CD4-positive, alpha-beta memory T cell (primary cell): ENCODE measurements at regions not wholly inside any gene's neighbourhood (a gene's known extent, or its start where the extent isn't known, plus 50 kb on each side); places are given as distances from the start of the nearest gene placed in this dataset.

ENCODE experiments used
- CTCF ChIA-PET: fragments of 350-600 bp; sonication (Branson Sonifier 250); formaldehyde crosslinking; loops from one replicate; lab custom pipeline; 2021; ENCODE audit warnings: inconsistent platforms; ENCODE audit not compliant: partially characterized antibody; lab: Charles Lee
- POLR2A ChIA-PET: fragments of 350-600 bp; sonication (Branson Sonifier 250); formaldehyde crosslinking; loops from one replicate; lab custom pipeline; 2021; ENCODE audit not compliant: partially characterized antibody; lab: Charles Lee
- DNase-seq, 5 donors: peaks; one replicate each; pipeline versions ENCODE4 v3.0.0 to v3.0.0-alpha.2; 2020 to 2022; ENCODE audit warnings: mixed read lengths in 1 of 5
- H3K27ac ChIP-seq: one replicate; pipeline ENCODE4 v1.7.0; 2013; ENCODE audit warnings: low read depth, low read length
- H3K27me3 ChIP-seq: 2 replicates; pipeline ENCODE4 v1.7.0; 2013; ENCODE audit warnings: mild to moderate bottlenecking, low read length, moderate library complexity; ENCODE audit not compliant: insufficient read depth
- H3K36me3 ChIP-seq: 2 replicates; pipeline ENCODE4 v1.7.0; 2013; ENCODE audit warnings: mild to moderate bottlenecking, low read length, moderate library complexity; ENCODE audit not compliant: insufficient read depth
- H3K4me1 ChIP-seq: 2 replicates; pipeline ENCODE4 v1.7.0; 2013; ENCODE audit warnings: mild to moderate bottlenecking, low read length, moderate library complexity; ENCODE audit not compliant: insufficient read depth
- H3K4me3 ChIP-seq, 2 donors: one replicate each; pipeline ENCODE4 v1.7.0; 2013; ENCODE audit warnings: low read length in 2 of 2, mild to moderate bottlenecking in 1 of 2
- H3K9me3 ChIP-seq, 2 donors: one replicate each; pipeline ENCODE4 v1.7.0; 2013; ENCODE audit warnings: low read length in 2 of 2, control low read depth in 1 of 2; ENCODE audit not compliant: control insufficient read depth in 1 of 2
- H3K27ac Mint-ChIP-seq, 7 donors: one replicate each; pipeline ENCODE4 v1.8.0; 2020 to 2021; ENCODE audit warnings: mixed read lengths in 7 of 7, mild to moderate bottlenecking in 6 of 7, inconsistent platforms in 3 of 7, moderate library complexity in 3 of 7
- H3K27me3 Mint-ChIP-seq, 2 donors: one replicate each; pipeline ENCODE4 v1.8.0; 2020 to 2021; ENCODE audit warnings: mixed read lengths in 2 of 2
- H3K36me3 Mint-ChIP-seq, 2 donors: one replicate each; pipeline ENCODE4 v1.8.0; 2020 to 2021; ENCODE audit warnings: mixed read lengths in 2 of 2, inconsistent platforms in 1 of 2, mild to moderate bottlenecking in 1 of 2
- H3K4me1 Mint-ChIP-seq, 4 donors: one replicate each; pipeline ENCODE4 v1.8.0; 2020 to 2021; ENCODE audit warnings: mixed read lengths in 4 of 4, mild to moderate bottlenecking in 1 of 4
- H3K4me3 Mint-ChIP-seq, 8 donors: one replicate each; pipeline ENCODE4 v1.8.0; 2020 to 2021; ENCODE audit warnings: mixed read lengths in 8 of 8, mild to moderate bottlenecking in 7 of 8, moderate library complexity in 6 of 8, inconsistent platforms in 3 of 8
- H3K9me3 Mint-ChIP-seq, 8 donors: one replicate each; pipeline ENCODE4 v1.8.0; 2020 to 2021; ENCODE audit warnings: mixed read lengths in 8 of 8, mild to moderate bottlenecking in 5 of 8, inconsistent platforms in 3 of 8, moderate library complexity in 1 of 8
- intact Hi-C: fragments of 100-400 bp; cut with micrococcal nuclease; formaldehyde crosslinking; loops from one replicate; pipeline ENCODE4 v1.15.1; 2023

DNA sequence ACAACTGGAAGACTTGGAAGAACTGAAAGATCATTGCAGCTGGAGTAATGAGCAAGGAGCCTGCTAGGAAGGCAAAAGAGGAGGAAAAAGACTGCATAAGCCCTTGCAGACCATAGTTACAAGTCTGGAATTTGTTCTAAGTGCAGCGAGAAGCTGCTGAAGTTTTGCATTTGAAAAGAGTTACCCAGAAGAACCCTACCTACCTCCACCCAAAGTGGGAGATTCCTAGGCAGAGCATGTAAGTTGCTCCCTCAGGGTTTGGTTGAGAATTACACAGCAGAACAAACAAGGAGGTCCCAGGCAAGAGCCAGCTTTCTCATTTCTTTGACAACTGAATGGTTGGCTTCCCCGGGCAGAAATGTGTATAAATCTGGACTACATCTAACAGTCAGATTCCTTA is 118.7 kb upstream of the NUDT7 start:
- Mint-ChIP-seq H3K4me3 (no peak overlapping the region), H3K27me3 (peaks cover 2 to 6% of the 10 kb centered on the region in 2 donors), H3K9me3 (peaks cover 0 to 2% (median 0%) of the 10 kb centered on the region in 8 donors), H3K4me1 (no peaks in the 10 kb centered on the region), H3K36me3 (no peaks in the 10 kb centered on the region), H3K27ac (no peak overlapping the region)
- ChIA-PET POLR2A (no interaction called here), CTCF (interaction anchor here (2.2 kb wide), 1 partner anchor 19 kb away, joined by 7 read pairs; no protein-coding TSS in a partner anchor)
- Histone ChIP-seq H3K4me1 (no peaks in the 10 kb centered on the region), H3K36me3 (no peaks in the 10 kb centered on the region), H3K9me3 (no peaks in the 10 kb centered on the region), H3K4me3 (no peak overlapping the region), H3K27ac (no peak overlapping the region), H3K27me3 (no peaks in the 10 kb centered on the region)
- intact Hi-C loops: no loop called here
- no peak for DNase-seq

DNA sequence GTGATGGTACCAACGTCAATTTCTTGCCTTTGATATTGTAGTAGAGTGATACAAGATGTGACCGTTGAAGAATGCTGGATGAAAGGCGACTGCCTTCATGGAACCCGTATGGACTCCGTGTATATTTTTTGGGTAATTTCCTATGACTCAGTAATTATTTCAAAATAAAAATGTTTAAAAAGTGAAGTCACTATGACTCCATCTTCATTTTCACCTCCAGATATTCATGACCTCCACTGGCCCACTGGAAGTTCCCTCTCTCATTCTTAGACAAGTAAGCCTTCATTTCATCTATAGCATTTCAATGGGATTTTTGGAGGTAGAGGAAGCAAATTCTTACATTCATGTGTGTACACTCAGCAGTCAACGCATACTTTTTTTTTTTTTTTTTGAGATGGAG is 111.8 kb upstream of the NUDT7 start:
- Histone ChIP-seq H3K27ac (no peak overlapping the region), H3K36me3 (no peaks in the 10 kb centered on the region), H3K9me3 (no peaks in the 10 kb centered on the region), H3K4me1 (no peaks in the 10 kb centered on the region), H3K27me3 (no peaks in the 10 kb centered on the region), H3K4me3 (no peak overlapping the region)
- intact Hi-C loops: no loop called here
- ChIA-PET CTCF (no interaction called here), POLR2A (no interaction called here)
- Mint-ChIP-seq H3K27ac (no peak overlapping the region), H3K9me3 (peaks cover 0 to 5% (median 2%) of the 10 kb centered on the region in 8 donors), H3K36me3 (no peaks in the 10 kb centered on the region), H3K4me1 (no peaks in the 10 kb centered on the region), H3K27me3 (peaks cover 2 to 3% of the 10 kb centered on the region in 2 donors), H3K4me3 (no peak overlapping the region)
- no peak for DNase-seq

DNA sequence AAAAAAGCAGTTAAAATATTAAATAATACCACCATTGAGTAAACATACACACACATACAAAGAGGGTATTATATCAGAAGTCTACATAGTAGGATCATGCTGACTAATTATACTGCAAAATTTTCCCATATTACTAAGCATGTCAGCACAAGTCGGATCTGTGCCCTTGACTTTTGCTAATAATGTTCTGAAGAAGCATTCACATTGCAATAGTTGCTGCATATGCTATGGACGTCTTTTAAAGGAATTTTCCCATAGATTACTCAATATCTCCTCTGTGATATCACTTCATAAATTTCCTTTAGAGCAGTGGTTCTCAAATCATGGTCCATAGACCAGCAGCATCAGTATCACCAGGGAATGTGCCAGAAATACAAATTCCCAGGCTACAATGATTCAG is 110.9 kb upstream of the NUDT7 start:
- no peak for DNase-seq
- H3K4me1 ChIP-seq: no peaks in the 10 kb centered on the region
- H3K27me3 Mint-ChIP-seq: peaks cover 1 to 3% of the 10 kb centered on the region in 2 donors
- ChIA-PET CTCF (no interaction called here), POLR2A (no interaction called here)
- H3K9me3 ChIP-seq: no peaks in the 10 kb centered on the region
- no peaks in the 10 kb centered on the region for H3K27me3 ChIP-seq
- intact Hi-C loops: no loop called here
- H3K4me1 Mint-ChIP-seq: no peaks in the 10 kb centered on the region
- H3K27ac ChIP-seq: no peak overlapping the region
- no peak overlapping the region for H3K4me3 ChIP-seq
- H3K27ac Mint-ChIP-seq: no peak overlapping the region
- no peak overlapping the region for H3K4me3 Mint-ChIP-seq
- no peaks in the 10 kb centered on the region for H3K36me3 Mint-ChIP-seq
- H3K36me3 ChIP-seq: no peaks in the 10 kb centered on the region
- peaks cover 0 to 5% (median 2%) of the 10 kb centered on the region in 8 donors for H3K9me3 Mint-ChIP-seq

DNA sequence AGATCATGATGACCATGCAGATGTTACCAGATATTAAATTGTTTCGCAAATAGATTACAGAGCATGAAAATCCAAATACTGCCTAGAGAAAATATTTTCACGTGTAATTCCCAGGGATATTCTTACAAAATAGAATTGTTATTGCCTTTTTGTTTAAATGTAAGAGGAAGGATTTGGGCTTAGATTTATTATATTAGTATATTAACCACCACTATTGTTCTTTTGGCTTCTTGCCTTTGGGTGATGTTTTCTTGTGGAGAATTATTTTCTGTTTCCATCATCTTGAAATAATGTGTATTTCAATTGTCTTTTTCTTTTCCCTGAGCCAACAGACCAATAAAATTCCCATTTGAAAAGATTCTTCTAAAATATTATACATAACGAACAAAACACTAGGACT is 109.7 kb upstream of the NUDT7 start:
- no peaks in the 10 kb centered on the region for H3K36me3 Mint-ChIP-seq
- H3K4me3 Mint-ChIP-seq: no peak overlapping the region
- peaks cover 0 to 5% (median 2%) of the 10 kb centered on the region in 8 donors for H3K9me3 Mint-ChIP-seq
- intact Hi-C loops: no loop called here
- POLR2A ChIA-PET: no interaction called here
- H3K4me1 ChIP-seq: no peaks in the 10 kb centered on the region
- H3K4me3 ChIP-seq: no peak overlapping the region
- no peaks in the 10 kb centered on the region for H3K27me3 ChIP-seq
- no peak overlapping the region for H3K27ac Mint-ChIP-seq
- no peak for DNase-seq
- no peak overlapping the region for H3K27ac ChIP-seq
- no peaks in the 10 kb centered on the region for H3K4me1 Mint-ChIP-seq
- no peaks in the 10 kb centered on the region for H3K9me3 ChIP-seq
- H3K27me3 Mint-ChIP-seq: peaks cover 1 to 11% of the 10 kb centered on the region in 2 donors
- CTCF ChIA-PET: no interaction called here
- H3K36me3 ChIP-seq: no peaks in the 10 kb centered on the region

DNA sequence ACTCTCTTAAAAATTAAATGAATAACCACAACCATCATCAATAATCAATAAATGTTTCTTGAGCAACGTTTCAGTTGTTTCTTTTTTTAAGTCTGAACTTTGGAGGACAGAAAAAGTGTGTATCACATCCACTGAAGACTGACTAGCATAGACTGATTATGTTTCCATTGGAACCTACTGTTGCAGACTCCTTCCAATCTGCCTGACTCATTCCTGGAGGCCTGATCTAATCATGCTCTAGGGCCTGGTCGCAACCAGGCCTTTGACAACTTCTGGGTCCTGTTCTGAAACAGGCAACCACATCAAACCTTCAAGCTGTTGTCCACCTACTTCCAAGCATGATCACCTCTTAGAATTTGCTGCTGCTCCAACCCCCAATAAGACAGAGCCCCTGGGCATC is 109.2 kb upstream of the NUDT7 start:
- H3K36me3 Mint-ChIP-seq: no peaks in the 10 kb centered on the region
- no peaks in the 10 kb centered on the region for H3K27me3 ChIP-seq
- no peak overlapping the region for H3K27ac ChIP-seq
- H3K4me1 ChIP-seq: no peaks in the 10 kb centered on the region
- ChIA-PET CTCF (no interaction called here), POLR2A (no interaction called here)
- no peak overlapping the region for H3K4me3 ChIP-seq
- H3K9me3 Mint-ChIP-seq: peaks cover 0 to 5% (median 2%) of the 10 kb centered on the region in 8 donors
- intact Hi-C loops: no loop called here
- no peak overlapping the region for H3K27ac Mint-ChIP-seq
- H3K4me3 Mint-ChIP-seq: no peak overlapping the region
- no peak for DNase-seq
- no peaks in the 10 kb centered on the region for H3K9me3 ChIP-seq
- H3K4me1 Mint-ChIP-seq: no peaks in the 10 kb centered on the region
- H3K36me3 ChIP-seq: no peaks in the 10 kb centered on the region
- H3K27me3 Mint-ChIP-seq: peaks cover 1 to 12% of the 10 kb centered on the region in 2 donors

DNA sequence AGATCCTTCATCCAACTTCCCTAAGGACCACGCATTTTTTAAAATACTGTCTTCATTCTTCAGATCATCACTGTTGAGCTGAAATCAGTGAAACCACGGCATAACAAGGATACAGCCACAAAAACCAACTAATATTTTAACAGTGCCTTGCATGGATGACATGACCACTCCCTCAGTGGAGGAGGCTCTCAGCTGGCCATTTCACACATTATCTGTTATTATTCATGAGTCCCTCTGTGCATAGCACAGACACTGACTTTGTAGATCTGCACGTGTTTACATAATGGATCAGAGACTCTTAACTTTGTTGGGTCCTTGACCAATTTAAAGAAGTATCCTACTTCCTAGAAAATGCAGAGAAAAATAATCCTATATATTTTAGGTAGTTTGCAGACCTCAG is 104.8 kb upstream of the NUDT7 start:
- Histone ChIP-seq H3K4me1 (no peaks in the 10 kb centered on the region), H3K36me3 (no peaks in the 10 kb centered on the region), H3K27ac (no peak overlapping the region), H3K27me3 (no peaks in the 10 kb centered on the region), H3K9me3 (no peaks in the 10 kb centered on the region), H3K4me3 (no peak overlapping the region)
- Mint-ChIP-seq H3K4me3 (peak overlapping the region in 1 of 8 donors; percentile 22), H3K4me1 (no peaks in the 10 kb centered on the region), H3K9me3 (peaks cover 0 to 4% (median 0%) of the 10 kb centered on the region in 8 donors), H3K36me3 (no peaks in the 10 kb centered on the region), H3K27ac (no peak overlapping the region), H3K27me3 (peaks cover 4 to 14% of the 10 kb centered on the region in 2 donors)
- intact Hi-C loops: no loop called here
- CTCF ChIA-PET: no interaction called here
- POLR2A ChIA-PET: no interaction called here
- DNase-seq: no peak

DNA sequence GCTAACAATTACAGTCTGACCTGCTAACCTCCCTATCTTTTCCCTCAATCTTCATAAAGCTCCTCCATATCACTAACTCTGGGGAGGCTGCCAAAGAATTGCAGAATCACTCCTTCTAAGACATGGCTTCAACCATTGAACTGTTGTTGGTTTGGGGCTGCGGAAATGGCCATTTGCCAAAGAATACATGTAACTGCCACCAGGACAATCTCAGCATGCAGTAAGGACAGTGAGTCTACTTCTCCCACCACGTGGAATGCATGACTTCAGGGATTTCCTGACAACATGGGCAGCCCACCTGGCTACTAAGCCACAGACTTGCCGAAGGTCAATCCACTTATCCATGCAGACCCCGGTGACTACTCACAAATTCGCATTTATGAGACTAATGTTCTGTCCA is 104.3 kb upstream of the NUDT7 start:
- Histone ChIP-seq H3K27me3 (no peaks in the 10 kb centered on the region), H3K4me3 (no peak overlapping the region), H3K4me1 (no peaks in the 10 kb centered on the region), H3K9me3 (no peaks in the 10 kb centered on the region), H3K27ac (no peak overlapping the region), H3K36me3 (no peaks in the 10 kb centered on the region)
- H3K27me3 Mint-ChIP-seq: peaks cover 4 to 14% of the 10 kb centered on the region in 2 donors
- DNase-seq: no peak
- CTCF ChIA-PET: no interaction called here
- no peak overlapping the region for H3K4me3 Mint-ChIP-seq
- POLR2A ChIA-PET: no interaction called here
- intact Hi-C loops: no loop called here
- H3K27ac Mint-ChIP-seq: no peak overlapping the region
- H3K4me1 Mint-ChIP-seq: no peaks in the 10 kb centered on the region
- H3K36me3 Mint-ChIP-seq: no peaks in the 10 kb centered on the region
- peaks cover 0 to 4% (median 0%) of the 10 kb centered on the region in 8 donors for H3K9me3 Mint-ChIP-seq

DNA sequence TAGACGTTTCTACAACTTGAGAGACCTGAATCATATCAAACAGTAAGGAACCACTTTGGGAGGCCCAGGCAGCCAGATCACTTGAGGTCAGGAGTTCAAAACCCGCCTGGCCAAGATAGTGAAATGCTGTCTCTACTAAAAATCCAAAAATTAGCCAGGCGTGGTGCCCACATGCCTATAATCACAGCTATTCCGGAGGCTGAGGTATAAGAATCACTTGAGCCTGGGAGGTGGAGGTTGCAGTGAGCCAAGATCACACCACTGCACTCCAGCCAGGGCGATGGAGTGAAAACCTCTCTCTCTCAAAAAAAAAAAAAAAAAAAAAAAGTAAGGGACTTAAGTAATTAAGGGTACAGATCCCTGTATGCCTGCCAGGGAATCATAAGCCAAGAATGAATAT is 103.4 kb upstream of the NUDT7 start:
- POLR2A ChIA-PET: no interaction called here
- DNase-seq: no peak
- Mint-ChIP-seq H3K4me1 (no peaks in the 10 kb centered on the region), H3K36me3 (no peaks in the 10 kb centered on the region), H3K27ac (no peak overlapping the region), H3K9me3 (peaks cover 0 to 2% (median 0%) of the 10 kb centered on the region in 8 donors), H3K27me3 (peaks cover 6 to 14% of the 10 kb centered on the region in 2 donors), H3K4me3 (no peak overlapping the region)
- Histone ChIP-seq H3K4me3 (no peak overlapping the region), H3K27ac (no peak overlapping the region), H3K4me1 (no peaks in the 10 kb centered on the region), H3K9me3 (no peaks in the 10 kb centered on the region), H3K27me3 (no peaks in the 10 kb centered on the region), H3K36me3 (no peaks in the 10 kb centered on the region)
- CTCF ChIA-PET: no interaction called here
- intact Hi-C loops: no loop called here
